CD4-positive, alpha-beta T cell treated with Interleukin-6 at 100 ng/mL for 8 hours (primary cell): ENCODE measurements at regions not wholly inside any gene's neighbourhood (a gene's known extent, or its start where the extent isn't known, plus 50 kb on each side); places are given as distances from the start of the nearest gene placed in this dataset.

Experiments used
- DNase-seq: peaks from one replicate; pipeline ENCODE4 v3.0.0-alpha.2; 2020; ENCODE audit warnings: mixed read lengths, low spot score

DNA sequence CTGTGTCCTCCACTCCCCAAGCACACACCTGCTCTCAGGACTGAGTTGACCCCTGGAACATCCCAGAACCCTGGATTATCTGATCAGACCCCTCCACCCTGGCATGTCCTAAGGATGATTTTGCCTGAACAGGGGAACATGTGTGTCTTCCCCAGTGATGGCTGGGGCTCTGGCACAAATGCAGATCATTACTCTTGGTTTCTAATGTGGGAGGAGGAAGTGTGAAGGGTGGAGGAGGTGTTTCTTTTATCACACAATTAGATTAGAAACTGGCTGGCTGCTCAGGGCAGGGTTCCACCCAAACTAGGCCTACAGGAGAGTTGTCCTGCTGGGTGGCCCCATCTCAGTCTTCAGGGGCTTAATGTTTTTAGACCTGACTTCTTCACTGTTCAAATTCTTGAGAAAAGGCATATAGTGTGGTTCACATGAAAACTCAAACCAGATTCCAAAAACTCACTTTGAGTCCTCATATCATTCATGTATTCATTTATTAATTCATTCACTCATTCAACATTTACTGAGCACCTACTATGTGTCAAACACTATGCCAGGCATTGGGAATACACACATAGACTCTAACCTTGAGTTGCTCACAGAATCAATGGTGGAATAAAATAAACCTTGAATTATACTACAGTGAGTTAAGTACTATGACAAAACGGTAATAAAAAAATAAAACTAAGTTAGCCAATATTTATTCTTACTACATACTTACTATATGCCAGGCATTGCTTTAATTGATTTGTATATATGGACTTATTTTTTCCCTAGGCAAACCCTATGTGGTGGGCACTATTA, 221.8 kb upstream of the JUN start:
- DNase-seq, result no peak

DNA sequence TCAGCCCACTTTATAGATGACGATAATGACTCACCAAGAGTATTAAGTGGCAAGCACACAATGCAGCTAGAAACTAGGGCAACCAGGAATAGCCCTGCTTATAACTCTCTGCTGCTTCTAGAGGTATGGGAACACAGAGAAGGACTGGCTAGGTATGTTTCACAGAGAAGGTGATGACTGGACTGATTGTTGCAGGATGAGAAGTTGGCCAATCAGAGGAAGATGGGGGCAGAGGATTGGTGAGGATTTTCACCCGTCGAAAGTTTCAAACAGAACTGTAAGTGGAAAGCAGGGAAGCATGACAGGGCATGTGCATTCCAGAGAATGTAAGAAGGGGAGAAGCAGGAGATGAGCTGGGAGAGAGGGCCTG, 222.4 kb upstream of the JUN start:
- no peak for DNase-seq

DNA sequence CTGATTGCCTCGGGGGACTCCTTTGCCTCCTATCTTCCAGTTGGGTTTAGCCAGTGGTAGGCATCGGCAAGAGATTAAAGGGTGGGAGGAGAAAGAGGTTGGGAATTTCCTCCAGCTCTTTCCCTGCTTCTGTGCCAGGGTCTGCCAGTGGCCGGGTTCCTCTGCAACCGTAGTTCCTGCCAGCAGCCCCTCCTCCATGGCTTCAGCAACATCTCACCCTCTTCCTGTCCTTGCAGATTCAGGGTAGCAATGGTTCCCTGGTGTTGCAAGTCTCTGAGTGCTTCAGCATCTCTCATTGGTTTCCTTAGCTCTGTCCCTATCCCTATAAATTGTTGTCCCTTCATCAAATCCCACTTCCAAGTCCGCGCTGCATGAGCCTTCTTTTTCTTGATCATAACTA, 223.1 kb upstream of the JUN start:
- DNase-seq, result no peak

- DNase-seq, result no peak
These were observed 223.6 kb upstream of the JUN start for GRCh38 chr1:59007429-59007819.

DNA sequence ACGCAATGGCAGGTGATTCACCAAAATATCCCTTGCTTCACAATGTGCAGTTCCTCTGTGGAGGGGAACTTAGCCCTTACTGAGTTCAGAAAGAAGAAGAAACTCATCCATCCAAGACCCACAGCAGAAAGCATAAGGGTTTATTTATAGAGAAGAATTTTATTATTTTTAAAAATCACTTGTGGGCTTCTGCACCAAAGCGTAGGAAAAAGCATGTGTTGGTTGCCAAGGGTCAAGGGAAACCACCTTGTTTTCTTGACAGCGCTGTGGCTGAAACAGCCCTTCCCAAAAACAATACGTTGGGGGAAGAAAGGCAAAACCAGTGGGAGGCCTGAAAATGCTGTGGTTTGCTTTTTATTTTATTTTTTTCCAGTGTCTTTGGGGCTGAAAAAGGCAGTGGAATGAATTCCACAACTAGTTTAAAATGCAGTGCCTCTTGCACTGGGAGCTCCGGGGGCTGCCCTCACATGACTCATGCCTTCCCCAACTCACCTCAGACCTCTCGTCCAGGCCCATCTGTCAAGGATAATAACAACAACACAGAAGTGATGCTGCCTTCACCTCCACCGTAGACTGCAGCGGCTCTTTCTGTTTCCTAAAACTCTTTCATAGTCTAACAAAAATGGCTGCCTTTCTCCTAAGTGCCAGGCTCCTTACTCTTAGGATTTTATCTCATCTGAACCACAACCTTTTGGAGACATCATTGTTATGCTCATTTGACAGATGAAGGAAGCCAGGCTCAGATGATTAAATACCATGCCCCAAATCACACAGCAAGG, 224.2 kb upstream of the JUN start:
- DNase-seq, result no peak

DNA sequence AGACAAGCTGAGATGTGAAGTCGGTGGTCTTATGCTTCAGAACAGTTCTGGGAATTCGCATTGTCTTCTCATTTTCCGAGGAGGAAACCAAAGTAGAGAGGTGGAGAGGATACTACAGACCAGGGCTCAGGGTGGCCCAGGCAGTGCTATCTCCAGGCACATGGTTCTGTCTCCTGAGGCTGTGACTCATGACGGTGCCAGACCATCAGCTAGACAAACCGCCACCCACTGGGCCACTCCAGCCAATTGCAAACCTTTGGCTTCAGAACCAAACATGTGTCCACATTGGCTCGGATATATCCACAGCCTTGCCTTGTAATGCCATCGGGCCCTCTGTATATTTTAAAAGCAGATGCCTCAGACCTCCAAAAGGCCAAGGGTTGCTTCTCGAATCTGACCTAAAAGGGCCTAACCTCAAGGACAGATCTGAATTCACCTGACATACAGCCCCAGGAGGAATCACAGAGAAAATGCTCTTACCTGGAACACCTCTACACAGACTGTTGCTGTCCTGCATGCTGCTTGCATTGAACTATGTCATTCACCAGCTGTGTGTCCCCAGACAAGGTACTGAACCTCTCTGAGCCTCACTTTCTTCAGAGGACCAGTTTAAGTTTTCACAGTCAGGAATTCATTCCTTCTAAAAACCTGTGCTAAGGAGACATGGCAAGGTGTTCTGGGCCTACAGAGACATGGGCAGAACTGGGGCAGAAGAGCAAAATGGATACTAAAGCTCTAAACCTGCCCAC, 224.9 kb upstream of the JUN start:
- no peak for DNase-seq

DNA sequence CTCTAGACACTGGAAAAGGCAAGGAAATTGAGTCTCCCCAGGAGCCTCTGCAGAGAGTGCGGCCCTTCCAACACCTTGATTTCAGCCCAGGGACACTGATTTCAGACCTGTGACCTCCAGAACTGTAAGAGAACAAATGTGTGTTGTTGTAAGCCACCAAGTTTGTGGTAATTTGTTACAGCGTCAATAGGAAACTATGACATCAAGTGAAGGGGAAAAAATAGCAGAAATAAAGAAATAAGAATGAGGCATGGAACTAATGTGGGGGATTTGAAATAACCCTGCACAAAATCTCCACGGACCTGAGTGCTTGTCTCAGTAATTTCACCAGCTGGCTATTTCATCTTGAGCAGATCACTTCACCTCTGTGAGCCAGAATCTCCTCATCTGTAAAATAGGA, 227.8 kb upstream of the JUN start:
- DNase-seq, result no peak

DNA sequence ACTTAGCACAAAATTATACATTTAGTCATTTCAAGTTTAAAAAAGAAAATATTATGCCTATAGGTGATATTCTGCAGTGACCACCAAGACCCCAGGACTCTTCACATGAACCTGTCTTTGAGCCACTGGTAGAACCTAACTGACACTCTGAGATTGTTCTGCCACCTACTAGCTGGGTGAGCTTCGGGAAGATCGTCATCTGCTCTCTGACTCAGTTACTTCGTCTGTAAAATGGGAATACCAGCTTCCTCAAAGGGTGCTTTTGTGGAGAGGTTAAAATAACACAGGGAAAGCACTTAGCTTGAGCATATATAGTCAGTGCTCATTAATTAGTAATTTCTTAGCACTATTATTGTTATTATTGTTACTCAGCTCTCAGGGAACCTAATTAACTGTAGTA, 228.5 kb upstream of the JUN start:
- DNase-seq, result no peak

DNA sequence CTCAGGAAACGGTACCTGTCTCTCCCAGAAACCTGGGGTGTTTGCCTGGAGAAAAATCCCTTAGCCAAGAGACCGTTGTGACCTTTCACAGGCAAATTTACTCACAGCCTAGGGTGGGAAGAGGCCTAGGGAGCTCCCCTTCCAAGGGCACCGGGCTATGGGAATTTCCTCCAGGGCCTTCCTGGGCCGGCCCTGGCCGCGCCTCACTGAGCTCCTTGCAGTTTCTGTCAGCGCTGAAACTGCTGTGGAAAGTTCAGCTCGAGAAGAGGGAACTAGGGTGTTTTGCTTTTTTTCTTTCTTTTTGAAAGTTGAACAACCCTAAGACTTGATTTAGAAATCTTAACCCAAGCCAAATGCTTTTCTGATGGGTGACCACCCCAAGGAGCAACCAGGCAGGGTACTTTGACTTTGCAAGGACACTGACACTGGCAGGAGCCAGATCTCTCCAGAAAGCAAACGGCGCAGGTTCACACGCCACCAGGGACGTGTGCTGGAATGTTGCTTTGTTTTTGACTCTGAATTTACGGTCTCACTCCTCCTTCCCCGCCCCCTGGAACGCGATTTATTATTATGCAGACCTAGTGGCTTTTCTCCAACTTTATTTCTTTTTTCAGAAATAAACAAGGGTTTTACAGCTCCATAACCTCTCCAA, 229.6 kb upstream of the JUN start:
- no peak for DNase-seq

GRCh38 chr1:59013928-59014279, 230.1 kb upstream of the JUN start:
- DNase-seq, result no peak

GRCh38 chr1:59014827-59015226, 231.0 kb upstream of the JUN start:
- no peak for DNase-seq

GRCh38 chr1:59015708-59016107, 231.9 kb upstream of the JUN start:
- no peak for DNase-seq

GRCh38 chr1:59016390-59016789, 232.5 kb upstream of the JUN start:
- no peak for DNase-seq

DNA sequence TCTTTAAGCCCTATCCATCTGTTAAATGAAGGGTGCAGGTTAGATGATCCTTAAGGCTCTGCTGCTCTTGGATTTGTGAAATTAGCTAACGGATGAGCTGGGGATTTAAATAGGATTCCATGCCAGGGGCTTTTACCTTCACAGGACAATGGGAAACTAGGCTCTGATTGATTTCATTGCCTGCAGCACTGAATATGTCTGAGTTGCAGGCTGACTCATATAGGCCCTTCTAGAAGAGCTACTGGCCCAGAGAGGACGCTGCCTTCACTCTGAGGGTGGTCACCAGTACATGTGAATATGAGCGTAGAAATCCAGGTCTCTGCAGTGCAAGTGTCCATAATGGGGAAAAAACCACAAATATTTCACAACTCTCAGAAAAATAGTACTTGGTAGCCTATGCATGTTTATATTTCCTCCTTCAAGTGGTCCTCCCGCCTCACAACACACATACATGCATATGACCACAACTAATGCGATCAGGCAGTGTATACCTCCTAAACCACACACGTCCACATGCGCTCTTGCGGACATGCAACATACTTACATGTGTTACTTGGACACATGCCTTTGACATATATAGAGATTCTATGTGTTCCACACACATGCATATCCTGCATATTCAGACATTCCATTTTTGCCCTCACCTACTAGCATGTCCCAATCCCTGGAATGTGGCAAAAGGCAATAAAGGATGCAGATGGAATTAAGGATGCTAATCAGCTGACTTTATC, 233.8 kb upstream of the JUN start:
- DNase-seq, result no peak

GRCh38 chr1:59018446-59018845, 234.6 kb upstream of the JUN start:
- DNase-seq, result no peak

DNA sequence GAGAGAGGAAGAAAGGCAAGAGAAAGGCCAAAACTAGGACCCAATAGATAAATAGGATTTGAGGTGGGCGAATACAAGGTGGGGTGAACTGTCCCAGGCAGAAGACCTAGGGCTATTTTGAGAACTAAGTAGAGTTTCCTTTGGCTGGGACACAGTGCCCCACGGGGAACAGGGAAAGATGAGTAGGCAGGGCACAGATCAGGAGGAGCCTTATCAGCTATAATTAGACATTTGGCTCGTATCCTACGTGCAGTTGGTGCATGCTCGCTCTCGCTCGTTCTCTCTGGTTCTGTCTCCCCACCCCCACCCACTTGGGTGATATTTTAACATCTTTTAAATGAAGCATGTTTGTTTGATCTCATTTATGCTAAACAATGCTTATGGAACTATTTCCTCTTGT, 235.0 kb upstream of the JUN start:
- DNase-seq, result no peak

GRCh38 chr1:59020151-59020997, 236.5 kb upstream of the JUN start:
- peak; percentile 65 for DNase-seq

GRCh38 chr1:59022199-59022598, 238.4 kb upstream of the JUN start:
- DNase-seq, result no peak

DNA sequence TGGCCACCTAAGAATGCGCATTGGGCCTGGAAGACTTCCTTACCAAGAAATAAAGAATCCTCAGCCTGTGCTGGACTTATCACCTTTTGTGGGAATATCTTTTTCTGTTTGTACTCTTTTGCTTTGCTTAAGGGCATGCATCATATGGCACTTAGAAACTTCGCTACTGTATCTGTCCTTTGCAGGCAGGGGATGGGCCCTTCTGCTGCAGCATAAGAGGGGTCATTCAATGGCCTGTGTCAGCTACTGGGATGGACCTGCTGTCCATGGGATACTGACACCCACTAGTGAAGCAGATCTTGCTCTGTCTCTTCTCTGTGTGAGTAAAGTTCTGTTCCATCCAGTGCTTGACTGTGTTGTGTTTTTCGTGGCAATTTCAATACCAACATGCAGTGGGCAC, 239.0 kb upstream of the JUN start:
- DNase-seq, result no peak

DNA sequence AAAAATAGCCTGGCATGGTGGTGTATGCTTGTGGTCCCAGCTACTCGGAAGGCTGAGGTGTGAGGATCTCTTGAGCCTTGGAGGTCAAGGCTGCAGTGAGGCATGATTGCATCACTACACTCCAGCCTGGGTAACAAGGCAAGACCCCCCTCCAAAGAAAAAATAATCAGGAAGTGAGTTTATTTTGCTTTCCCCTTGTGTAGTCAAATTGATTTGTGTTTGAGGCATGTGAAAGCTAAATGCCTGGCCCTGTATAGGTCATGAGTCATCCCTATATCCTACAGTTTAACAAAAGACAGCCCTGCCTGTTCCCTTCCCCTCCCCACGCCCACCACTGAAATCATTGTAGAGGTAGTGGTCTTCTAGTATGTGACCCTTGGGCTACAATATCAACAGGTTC, 241.4 kb upstream of the JUN start:
- no peak for DNase-seq

DNA sequence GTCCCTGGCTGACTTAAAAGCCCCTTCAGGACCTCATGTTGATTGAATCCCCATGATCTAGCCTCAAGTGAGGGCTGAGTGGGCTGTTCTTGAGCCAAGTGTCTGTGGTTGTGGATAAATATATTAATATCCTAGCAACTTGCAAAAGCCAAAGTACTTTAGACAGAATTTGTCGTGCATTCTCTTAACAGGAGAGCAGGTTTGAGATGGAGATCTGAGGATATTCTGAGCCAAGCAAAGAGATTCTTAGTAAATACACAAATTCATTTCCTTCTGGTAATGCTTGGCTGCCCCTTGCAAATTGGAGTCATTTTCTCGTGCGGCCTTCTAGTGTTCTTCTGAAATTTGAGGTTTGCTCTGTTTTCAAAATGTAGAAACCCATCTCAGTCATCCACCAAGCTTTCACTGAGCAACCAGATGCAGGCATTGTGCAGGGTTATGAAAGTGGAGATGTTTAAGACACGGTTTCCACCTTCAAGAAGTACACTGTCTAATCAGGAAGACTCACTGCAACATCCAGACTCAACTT, 242.1 kb upstream of the JUN start:
- DNase-seq, result no peak
